GM19043 (cell line): ENCODE measurements at regions not wholly inside any gene's neighbourhood (a gene's known extent, or its start where the extent isn't known, plus 50 kb on each side); places are given as distances from the start of the nearest gene placed in this dataset.

ENCODE experiments used
- ATAC-seq: cut with Tn5 transposase; IDR thresholded peaks from one replicate; pipeline ENCODE4 v1.9.1; 2021; ENCODE audit warnings: low read depth; ENCODE audit not compliant: unreplicated experiment

GRCh38 chr7:21354284-21354683 is 73.6 kb upstream of the SP4 start:
- ATAC-seq = no peak

GRCh38 chr7:21355406-21355874 is 72.4 kb upstream of the SP4 start:
- ATAC-seq = peak; percentile 80

GRCh38 chr7:21356616-21357015 is 71.3 kb upstream of the SP4 start:
- no peak for ATAC-seq

- ATAC-seq = no peak
Observed at GRCh38 chr7:21357151-21358097, 70.5 kb upstream of the SP4 start.

GRCh38 chr7:21358648-21359047 is 69.2 kb upstream of the SP4 start:
- ATAC-seq = no peak

GRCh38 chr7:21359163-21359562 is 68.7 kb upstream of the SP4 start:
- no peak for ATAC-seq

- ATAC-seq = no peak
Observed at GRCh38 chr7:21361413-21362125, 66.3 kb upstream of the SP4 start.

- ATAC-seq = peak; percentile 73
Observed at GRCh38 chr7:21364801-21365271, 63.0 kb upstream of the SP4 start.

GRCh38 chr7:21365866-21366624 is 61.8 kb upstream of the SP4 start:
- ATAC-seq = no peak

GRCh38 chr7:21367081-21367480 is 60.8 kb upstream of the SP4 start:
- ATAC-seq = no peak

- ATAC-seq = no peak
Observed at GRCh38 chr7:21367537-21367936, 60.3 kb upstream of the SP4 start.

- ATAC-seq = no peak
Observed at GRCh38 chr7:21368317-21368716, 59.6 kb upstream of the SP4 start.

GRCh38 chr7:21370283-21370982 is 57.5 kb upstream of the SP4 start:
- no peak for ATAC-seq

- no peak for ATAC-seq
Observed at GRCh38 chr7:21371360-21371759, 56.5 kb upstream of the SP4 start.

- ATAC-seq = no peak
Observed at GRCh38 chr7:21373031-21373430, 54.9 kb upstream of the SP4 start.

GRCh38 chr7:21374134-21374533 is 53.7 kb upstream of the SP4 start:
- no peak for ATAC-seq

- no peak for ATAC-seq
Observed at GRCh38 chr7:21377545-21377944, 50.3 kb upstream of the SP4 start.
